WTC11 (cell line): ENCODE measurements at regions not wholly inside any gene's neighbourhood (a gene's known extent, or its start where the extent isn't known, plus 50 kb on each side); places are given as distances from the start of the nearest gene placed in this dataset.

Source experiments
- ATAC-seq: fragments of 200-7000 bp; cut with Tn5 transposase; 2 replicates; pipeline ENCODE4 v1.10.0; 2021; ENCODE audit warnings: mild to moderate bottlenecking, moderate library complexity
- CTCF ChIA-PET: fragments of 300-600 bp; sonication (Branson Sonifier 250); formaldehyde crosslinking; loops from one replicate; lab custom pipeline; 2021; ENCODE audit warnings: antibody characterized with exemption; lab: Charles Lee
- POLR2A ChIA-PET: fragments of 350-600 bp; sonication (Branson Sonifier 250); formaldehyde crosslinking; loops from one replicate; lab custom pipeline; 2021; ENCODE audit warnings: antibody characterized with exemption; lab: Charles Lee
- DNase-seq: peaks from one replicate; pipeline ENCODE4 v3.0.0; 2021; ENCODE audit warnings: low spot score
- H3K27ac Mint-ChIP-seq: 2 replicates; pipeline ENCODE4 v1.8.0; 2021; ENCODE audit warnings: mixed read lengths
- H3K27me3 Mint-ChIP-seq: 2 replicates; pipeline ENCODE4 v1.8.0; 2021; ENCODE audit warnings: low read depth, mild to moderate bottlenecking, moderate library complexity, mixed read lengths
- H3K36me3 Mint-ChIP-seq: 2 replicates; pipeline ENCODE4 v1.8.0; 2021; ENCODE audit warnings: mixed read lengths
- H3K4me1 Mint-ChIP-seq: 2 replicates; pipeline ENCODE4 v1.8.0; 2022; ENCODE audit warnings: mixed read lengths
- H3K4me3 Mint-ChIP-seq: 2 replicates; pipeline ENCODE4 v1.8.0; 2021; ENCODE audit warnings: mild to moderate bottlenecking, moderate library complexity, mixed read lengths
- H3K9me3 Mint-ChIP-seq: 2 replicates; pipeline ENCODE4 v1.8.0; 2021; ENCODE audit warnings: mixed read lengths
- ARID4B ChIP-seq: sonication (generic); formaldehyde crosslinking; IDR thresholded peaks from 2 replicates; pipeline ENCODE4 v1.8.0; 2023; ENCODE audit warnings: missing genetic modification reagents, mild to moderate bottlenecking, borderline replicate concordance
- E2F5 ChIP-seq: sonication (generic); formaldehyde crosslinking; IDR thresholded peaks from 2 replicates; pipeline ENCODE4 v1.8.1; 2022; ENCODE audit warnings: mild to moderate bottlenecking, moderate library complexity, missing genetic modification reagents
- EMX1 ChIP-seq: fragments of 250-450 bp; sonication (Bioruptor Pico); IDR thresholded peaks from 2 replicates; pipeline ENCODE4 v1.8.0; 2021; ENCODE audit warnings: mild to moderate bottlenecking
- GABPB1 ChIP-seq: sonication (generic); formaldehyde crosslinking; IDR thresholded peaks from 2 replicates; pipeline ENCODE4 v1.8.1; 2023; ENCODE audit warnings: mild to moderate bottlenecking, missing genetic modification reagents
- GRHL2 ChIP-seq: fragments of 250-450 bp; sonication (Bioruptor Pico); IDR thresholded peaks from 2 replicates; pipeline ENCODE4 v1.8.0; 2022; ENCODE audit warnings: mild to moderate bottlenecking, moderate library complexity; ENCODE audit not compliant: insufficient replicate concordance, severe bottlenecking
- MAX ChIP-seq: sonication (generic); formaldehyde crosslinking; IDR thresholded peaks from 2 replicates; pipeline ENCODE4 v1.8.0; 2022; ENCODE audit warnings: mild to moderate bottlenecking, missing genetic modification reagents
- MXD4 ChIP-seq: fragments of 250-450 bp; sonication (Bioruptor Pico); IDR thresholded peaks from 2 replicates; pipeline ENCODE4 v1.8.0; 2021; ENCODE audit warnings: mild to moderate bottlenecking, moderate library complexity, borderline replicate concordance
- MYBL2 ChIP-seq: sonication (generic); formaldehyde crosslinking; IDR thresholded peaks from 2 replicates; pipeline ENCODE4 v1.8.1; 2023; ENCODE audit warnings: mild to moderate bottlenecking, moderate library complexity, missing genetic modification reagents
- SMAD3 ChIP-seq: sonication (generic); formaldehyde crosslinking; IDR thresholded peaks from 2 replicates; pipeline ENCODE4 v1.8.0; 2022; ENCODE audit warnings: missing genetic modification reagents, mild to moderate bottlenecking, borderline replicate concordance
- SMAD4 ChIP-seq: sonication (generic); formaldehyde crosslinking; IDR thresholded peaks from 2 replicates; pipeline ENCODE4 v1.8.0; 2022; ENCODE audit warnings: mild to moderate bottlenecking, missing genetic modification reagents
- SP1 ChIP-seq: sonication (generic); formaldehyde crosslinking; conservative IDR thresholded peaks from 2 replicates; pipeline ENCODE4 v1.8.1; 2022; ENCODE audit warnings: missing genetic modification reagents
- USF1 ChIP-seq: sonication (generic); formaldehyde crosslinking; IDR thresholded peaks from 2 replicates; pipeline ENCODE4 v1.8.0; 2022; ENCODE audit warnings: mild to moderate bottlenecking, missing genetic modification reagents
- ZNF121 ChIP-seq: sonication (generic); formaldehyde crosslinking; IDR thresholded peaks from 2 replicates; pipeline ENCODE4 v1.8.0; 2023; ENCODE audit warnings: missing genetic modification reagents
- ZNF219 ChIP-seq: sonication (generic); formaldehyde crosslinking; IDR thresholded peaks from 2 replicates; pipeline ENCODE4 v1.8.0; 2023; ENCODE audit warnings: missing genetic modification reagents, mild to moderate bottlenecking, borderline replicate concordance
- ZNF263 ChIP-seq: sonication (generic); formaldehyde crosslinking; IDR thresholded peaks from 2 replicates; pipeline ENCODE4 v1.8.1; 2022; ENCODE audit warnings: low read depth, mild to moderate bottlenecking, moderate library complexity, missing genetic modification reagents
- ZNF671 ChIP-seq: fragments of 250-450 bp; sonication (Bioruptor Pico); IDR thresholded peaks from 2 replicates; pipeline ENCODE4 v1.8.0; 2021; ENCODE audit warnings: mild to moderate bottlenecking

DNA sequence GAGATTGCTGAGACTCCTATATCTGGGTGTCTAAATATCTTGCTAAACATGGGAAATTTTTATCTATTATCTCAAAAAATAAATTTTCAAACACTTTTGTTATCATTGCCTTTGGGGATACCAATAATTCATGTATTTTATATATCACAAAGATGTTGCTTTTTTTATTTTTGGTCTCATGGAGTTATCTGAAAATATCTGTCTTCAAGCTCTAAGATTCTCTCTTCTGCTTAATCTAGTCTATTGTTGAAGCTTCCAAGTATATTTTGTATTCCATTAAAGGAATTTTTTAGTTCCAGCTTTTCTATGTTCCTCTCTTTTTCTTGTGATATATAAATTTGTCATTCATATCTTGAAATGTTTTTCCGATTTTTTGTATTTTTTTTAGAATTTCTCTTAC, 812.0 kb downstream of the DACH1 start (continued):
- TF ChIP-seq ZNF671 (CRISPR knock-in tag) (no peak), EMX1 (CRISPR knock-in tag) (no peak), SMAD4 (CRISPR knock-in tag) (no peak)

DNA sequence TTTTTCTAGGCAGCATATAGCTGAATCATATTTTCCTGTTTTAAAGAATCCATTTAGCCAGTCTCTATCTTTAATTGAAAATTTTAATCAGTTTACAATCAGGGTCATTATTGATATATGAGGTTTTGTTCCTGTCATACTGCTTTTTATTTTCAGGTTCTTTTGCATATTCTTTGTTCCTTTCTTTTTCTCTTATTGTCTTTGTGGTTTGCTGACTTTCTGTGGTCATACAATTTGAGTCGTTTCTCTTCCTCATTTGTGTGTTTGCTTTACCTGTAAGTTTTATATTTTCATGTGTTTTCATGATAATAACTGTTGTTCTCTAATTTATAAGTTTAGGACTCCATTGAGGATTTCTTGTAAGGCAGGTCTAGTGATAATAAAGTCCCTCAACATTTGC, 812.6 kb downstream of the DACH1 start:
- ATAC-seq (no peak), DNase-seq (no peak)
- Mint-ChIP-seq H3K9me3 (peaks cover 13% of the 10 kb centered on the region), H3K4me3 (no peak overlapping the region), H3K27ac (no peak overlapping the region), H3K36me3 (no peaks in the 10 kb centered on the region; the same call in 1 of the 2 replicates), H3K27me3 (no peaks in the 10 kb centered on the region; the same call in 1 of the 2 replicates), H3K4me1 (peaks cover 17% of the 10 kb centered on the region)
- ChIA-PET CTCF (no interaction called here), POLR2A (no interaction called here)
- no peak for TF ChIP-seq MYBL2 (CRISPR knock-in tag)

DNA sequence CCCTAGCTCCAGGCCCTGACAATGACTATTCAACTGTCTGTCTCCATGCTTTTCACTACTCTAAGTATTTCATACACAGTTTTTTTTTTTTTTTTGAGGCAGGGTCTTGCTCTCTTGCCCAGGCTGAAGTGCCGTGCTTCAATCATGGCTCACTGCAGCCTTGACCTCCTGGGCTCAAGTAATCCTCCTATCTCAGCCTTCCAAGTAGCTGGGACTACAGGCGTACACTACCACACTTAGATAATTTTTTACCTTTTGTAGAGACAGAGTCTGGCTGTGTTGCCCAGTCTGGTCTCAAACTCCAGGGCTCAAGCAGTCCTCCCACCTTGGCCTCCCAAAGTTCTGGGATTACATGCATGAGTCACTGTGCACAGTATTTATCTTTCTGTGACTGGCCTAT, 815.4 kb downstream of the DACH1 start:
- H3K4me3 Mint-ChIP-seq = no peak overlapping the region
- ATAC-seq (no peak), DNase-seq (no peak)
- H3K9me3 Mint-ChIP-seq = peaks cover 13% of the 10 kb centered on the region
- TF ChIP-seq MXD4 (CRISPR knock-in tag) (no peak), ZNF121 (CRISPR knock-in tag) (peak; percentile 92)
- peaks cover 29% of the 10 kb centered on the region for H3K4me1 Mint-ChIP-seq
- no peak overlapping the region for H3K27ac Mint-ChIP-seq
- no peaks in the 10 kb centered on the region; the same call in 1 of the 2 replicates for H3K27me3 Mint-ChIP-seq
- H3K36me3 Mint-ChIP-seq = no peaks in the 10 kb centered on the region; the same call in 1 of the 2 replicates
- POLR2A ChIA-PET = no interaction called here
- CTCF ChIA-PET = no interaction called here

GRCh38 chr13:71046360-71047079, 820.5 kb downstream of the DACH1 start:
- CTCF ChIA-PET = no interaction called here
- H3K27me3 Mint-ChIP-seq = peaks cover 15% of the 10 kb centered on the region
- H3K9me3 Mint-ChIP-seq = peaks cover 2% of the 10 kb centered on the region; the same call in 1 of the 2 replicates
- peak; percentile 87 for ATAC-seq
- DNase-seq = no peak
- no peaks in the 10 kb centered on the region for H3K36me3 Mint-ChIP-seq
- POLR2A ChIA-PET = no interaction called here
- peak overlapping the region; percentile 92 for H3K27ac Mint-ChIP-seq
- H3K4me1 Mint-ChIP-seq = peaks cover 31% of the 10 kb centered on the region
- peak overlapping the region; percentile 47 for H3K4me3 Mint-ChIP-seq
- TF ChIP-seq USF1 (CRISPR knock-in tag) = no peak
- no peak for TF ChIP-seq E2F5 (CRISPR knock-in tag)
- no peak for TF ChIP-seq MAX (CRISPR knock-in tag)
- no peak for TF ChIP-seq GABPB1 (CRISPR knock-in tag)
- no peak for TF ChIP-seq SP1 (CRISPR knock-in tag)
- no peak for TF ChIP-seq ZNF219 (CRISPR knock-in tag)
- TF ChIP-seq GRHL2 = no peak
- no peak for TF ChIP-seq ARID4B (CRISPR knock-in tag)
- TF ChIP-seq ZNF263 (CRISPR knock-in tag) = no peak
- TF ChIP-seq SMAD3 (CRISPR knock-in tag) = no peak
- TF ChIP-seq ZNF121 (CRISPR knock-in tag) = no peak
